Adrenal gland (tissue), 9 donors: ENCODE measurements at regions not wholly inside any gene's neighbourhood (a gene's known extent, or its start where the extent isn't known, plus 50 kb on each side); places are given as distances from the start of the nearest gene placed in this dataset.

ENCODE experiments used
- DNase-seq, 7 donors: peaks; one replicate each; pipeline ENCODE4 v3.0.0-alpha.2; 2019 to 2020
- H3K27ac ChIP-seq, 5 donors: fragments of 200-600 bp; sonication (generic) in 4 of 5; 1 replicate in 3 of 5; 2 replicates in 2 of 5; pipeline versions ENCODE4 v1.5.1 to v1.8.0; 2016 to 2020; ENCODE audit warnings: mild to moderate bottlenecking in 1 of 5
- H3K27me3 ChIP-seq: fragments of 200-600 bp; 2 replicates; pipeline ENCODE4 v1.8.0; 2021
- H3K36me3 ChIP-seq, 2 donors: fragments of 200-600 bp; replicated peaks in 1 of 2; 1 replicate in 1 of 2; 2 replicates in 1 of 2; pipeline versions ENCODE4 v1.5.1 to v1.8.0; 2018 to 2022
- H3K4me1 ChIP-seq, 2 donors: fragments of 200-600 bp; replicated peaks in 1 of 2; 1 replicate in 1 of 2; 2 replicates in 1 of 2; pipeline versions ENCODE4 v1.5.1 to v1.8.0; 2018 to 2021
- H3K4me3 ChIP-seq, 4 donors: fragments of 200-600 bp; sonication (generic) in 3 of 4; one replicate each; pipeline ENCODE4 v1.5.1; 2016 to 2018
- H3K9me3 ChIP-seq, 3 donors: fragments of 200-600 bp; sonication (generic) in 1 of 3; replicated peaks in 1 of 3; 1 replicate in 2 of 3; 2 replicates in 1 of 3; pipeline versions ENCODE4 v1.5.1 to v1.8.0; 2016 to 2021
- CTCF ChIP-seq, 6 experiments: fragments of 450-650 bp in 4 of 6; fragments of 200-600 bp in 2 of 6; sonication (generic) in 1 of 6; IDR thresholded peaks; 1 replicate in 5 of 6; 2 replicates in 1 of 6; pipeline versions ENCODE4 v1.5.1 to v1.8.0; 2016 to 2021; ENCODE audit warnings: antibody characterized with exemption in 6 of 6, mild to moderate bottlenecking in 2 of 6, moderate library complexity in 1 of 6
- POLR2A ChIP-seq, 2 donors: fragments of 450-650 bp; IDR thresholded peaks; one replicate each; pipeline ENCODE4 v1.6.1; 2017; ENCODE audit warnings: antibody characterized with exemption in 2 of 2, mild to moderate bottlenecking in 2 of 2, moderate library complexity in 1 of 2
- WGBS, 4 donors: extraction: QIAGEN DNeasy Blood & Tissue Kit in 2 of 4; methylation state at CpG; one replicate each; pipeline versions ENCODE4 v1.1.5 to v1.1.7; 2013 to 2017; 5-methylcytosine and 5-hydroxymethylcytosine counted together
- intact Hi-C, 2 donors: fragments of 100-400 bp; cut with DNase I; formaldehyde crosslinking; loops; one replicate each; pipeline versions ENCODE4 v1.14.1 to v1.15.0; 2022 to 2023
- donor health status: healthy with polysubstance abuse.
- donor health status: Bipolar disorder and iron deficiency.
- donor health status: DM: yes; HTN: yes; CAD: no.
- donor health status: DM: no; HTN: no; CAD: no.
- donor health status: DM: no; HTN: no; CAD: no.

GRCh38 chr5:30194595-30194994, 998.9 kb upstream of the CDH6 start:
- Histone ChIP-seq H3K4me1 (no peaks in the 10 kb centered on the region), H3K36me3 (no peaks in the 10 kb centered on the region), H3K27me3 (no peaks in the 10 kb centered on the region), H3K4me3 (no peak overlapping the region), H3K27ac (no peak overlapping the region), H3K9me3 (no peaks in the 10 kb centered on the region)
- no peak for DNase-seq
- TF ChIP-seq POLR2A (IDR thresholded peaks at IDR 0.05) (no peak), CTCF (IDR thresholded peaks at IDR 0.05) (no peak)
- intact Hi-C loops = no loop called here
- 66 to 69% (median 68%) methylated on average over 5 of the region's 5 CpGs for WGBS, 4 donors

- DNase-seq = no peak
- intact Hi-C loops = no loop called here
- TF ChIP-seq POLR2A (IDR thresholded peaks at IDR 0.05) (no peak), CTCF (IDR thresholded peaks at IDR 0.05) (no peak)
- WGBS, 4 donors = 72 to 77% (median 74%) methylated on average over 7 of the region's 7 CpGs
- Histone ChIP-seq H3K27me3 (no peaks in the 10 kb centered on the region), H3K9me3 (no peaks in the 10 kb centered on the region), H3K4me1 (no peaks in the 10 kb centered on the region), H3K36me3 (no peaks in the 10 kb centered on the region), H3K4me3 (no peak overlapping the region), H3K27ac (no peak overlapping the region)
These were observed 1009.7 kb upstream of the CDH6 start for GRCh38 chr5:30183795-30184194.

GRCh38 chr5:30156156-30156555, 1037.3 kb upstream of the CDH6 start:
- WGBS, 4 donors = 81 to 89% (median 86%) methylated on average over 1 of the region's 1 CpG
- Histone ChIP-seq H3K27me3 (no peaks in the 10 kb centered on the region), H3K36me3 (no peaks in the 10 kb centered on the region), H3K4me1 (no peaks in the 10 kb centered on the region), H3K9me3 (no peaks in the 10 kb centered on the region), H3K4me3 (no peak overlapping the region), H3K27ac (no peak overlapping the region)
- intact Hi-C loops = no loop called here
- TF ChIP-seq CTCF (IDR thresholded peaks at IDR 0.05) (no peak), POLR2A (IDR thresholded peaks at IDR 0.05) (no peak)
- DNase-seq = no peak

- no peaks in the 10 kb centered on the region for H3K4me1 ChIP-seq
- intact Hi-C loops = no loop called here
- no peak for TF ChIP-seq CTCF (IDR thresholded peaks at IDR 0.05)
- no peak for TF ChIP-seq POLR2A (IDR thresholded peaks at IDR 0.05)
- H3K36me3 ChIP-seq = no peaks in the 10 kb centered on the region
- no peak overlapping the region for H3K4me3 ChIP-seq
- H3K27ac ChIP-seq = no peak overlapping the region
- no peak for DNase-seq
- no peaks in the 10 kb centered on the region for H3K9me3 ChIP-seq
- H3K27me3 ChIP-seq = no peaks in the 10 kb centered on the region
- WGBS, 4 donors = 63 to 82% (median 74%) methylated on average over 1 of the region's 1 CpG
These were observed 1041.1 kb upstream of the CDH6 start for GRCh38 chr5:30152431-30152830.
